HFFc6 (cell line): ENCODE measurements at regions not wholly inside any gene's neighbourhood (a gene's known extent, or its start where the extent isn't known, plus 50 kb on each side); places are given as distances from the start of the nearest gene placed in this dataset.

Experiments
- DNase-seq: peaks from one replicate; pipeline ENCODE4 v3.0.0-alpha.2; 2018
- H3K27ac Mint-ChIP-seq: 2 replicates; pipeline ENCODE4 v1.8.0; 2020; ENCODE audit warnings: mild to moderate bottlenecking, mixed read lengths
- H3K27me3 Mint-ChIP-seq: 2 replicates; pipeline ENCODE4 v1.8.0; 2021; ENCODE audit warnings: mild to moderate bottlenecking, moderate library complexity, mixed read lengths; ENCODE audit not compliant: insufficient read depth
- H3K36me3 Mint-ChIP-seq: 2 replicates; pipeline ENCODE4 v1.8.0; 2021; ENCODE audit warnings: low read depth, mixed read lengths
- H3K4me1 Mint-ChIP-seq: 2 replicates; pipeline ENCODE4 v1.8.0; 2020; ENCODE audit warnings: low read depth, mixed read lengths
- H3K4me3 Mint-ChIP-seq: 2 replicates; pipeline ENCODE4 v1.8.0; 2020; ENCODE audit warnings: mild to moderate bottlenecking, moderate library complexity, mixed read lengths
- H3K9me3 Mint-ChIP-seq: 2 replicates; pipeline ENCODE4 v1.8.0; 2020; ENCODE audit warnings: mild to moderate bottlenecking, mixed read lengths
- CTCF ChIP-seq: fragments of 200-600 bp; sonication (generic); IDR thresholded peaks from 2 replicates; pipeline ENCODE4 v1.5.0; 2021; ENCODE audit warnings: antibody characterized with exemption, mild to moderate bottlenecking

- Mint-ChIP-seq H3K9me3 (peaks cover 40% of the 10 kb centered on the region), H3K4me1 (no peaks in the 10 kb centered on the region), H3K36me3 (peaks cover 6% of the 10 kb centered on the region), H3K4me3 (no peak overlapping the region), H3K27ac (no peak overlapping the region), H3K27me3 (peaks cover 5% of the 10 kb centered on the region; the same call in 1 of the 2 replicates)
- TF ChIP-seq CTCF = no peak
- DNase-seq = no peak
Observed at GRCh38 chr1:232101231-232101630, 474.6 kb downstream of the DISC1 start.

- no peak overlapping the region for H3K4me3 Mint-ChIP-seq
- peaks cover 6% of the 10 kb centered on the region for H3K36me3 Mint-ChIP-seq
- no peak overlapping the region for H3K27ac Mint-ChIP-seq
- no peak for DNase-seq
- H3K27me3 Mint-ChIP-seq = no peaks in the 10 kb centered on the region
- H3K4me1 Mint-ChIP-seq = no peaks in the 10 kb centered on the region
- TF ChIP-seq CTCF = no peak
- peaks cover 39% of the 10 kb centered on the region for H3K9me3 Mint-ChIP-seq
Observed at GRCh38 chr1:232096751-232097150, 470.2 kb downstream of the DISC1 start.
